Lung microvascular endothelial cell (primary cell): ENCODE measurements at regions not wholly inside any gene's neighbourhood (a gene's known extent, or its start where the extent isn't known, plus 50 kb on each side); places are given as distances from the start of the nearest gene placed in this dataset.

Source experiments
- DNase-seq, 2 donors: peaks; one replicate each; pipeline versions ENCODE4 v3.0.0 to v3.0.0-alpha.2; 2010; ENCODE audit warnings: low read depth in 2 of 2

- DNase-seq: no peak
Measured at GRCh38 chr1:228987736-228988506, 252.6 kb downstream of the RHOU start.

DNA sequence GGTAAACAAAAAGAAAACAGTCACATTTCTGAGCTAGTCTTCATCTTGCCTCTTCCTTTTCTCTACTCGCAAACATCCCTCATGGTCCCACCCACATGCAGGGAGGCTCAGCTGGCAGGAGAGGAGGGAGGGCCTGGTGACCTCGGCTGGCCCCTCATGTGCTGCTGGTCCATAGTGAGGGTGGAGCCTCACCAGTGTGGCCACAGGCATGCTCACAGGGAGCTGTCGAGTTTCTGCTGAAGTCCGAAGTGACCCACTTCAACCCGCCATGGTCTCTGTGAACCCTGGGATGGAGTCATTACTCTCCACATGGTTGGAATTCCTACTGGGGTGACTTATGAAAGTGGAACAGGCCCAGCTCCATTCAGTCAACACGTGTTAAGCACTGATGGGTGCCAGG is 253.4 kb downstream of the RHOU start:
- no peak for DNase-seq

GRCh38 chr1:228989176-228989575 is 253.9 kb downstream of the RHOU start:
- DNase-seq: no peak

GRCh38 chr1:228989676-228989991 is 254.4 kb downstream of the RHOU start:
- DNase-seq: no peak

GRCh38 chr1:228989992-228990827 is 254.9 kb downstream of the RHOU start:
- DNase-seq: peak; percentile 17 to 76

DNA sequence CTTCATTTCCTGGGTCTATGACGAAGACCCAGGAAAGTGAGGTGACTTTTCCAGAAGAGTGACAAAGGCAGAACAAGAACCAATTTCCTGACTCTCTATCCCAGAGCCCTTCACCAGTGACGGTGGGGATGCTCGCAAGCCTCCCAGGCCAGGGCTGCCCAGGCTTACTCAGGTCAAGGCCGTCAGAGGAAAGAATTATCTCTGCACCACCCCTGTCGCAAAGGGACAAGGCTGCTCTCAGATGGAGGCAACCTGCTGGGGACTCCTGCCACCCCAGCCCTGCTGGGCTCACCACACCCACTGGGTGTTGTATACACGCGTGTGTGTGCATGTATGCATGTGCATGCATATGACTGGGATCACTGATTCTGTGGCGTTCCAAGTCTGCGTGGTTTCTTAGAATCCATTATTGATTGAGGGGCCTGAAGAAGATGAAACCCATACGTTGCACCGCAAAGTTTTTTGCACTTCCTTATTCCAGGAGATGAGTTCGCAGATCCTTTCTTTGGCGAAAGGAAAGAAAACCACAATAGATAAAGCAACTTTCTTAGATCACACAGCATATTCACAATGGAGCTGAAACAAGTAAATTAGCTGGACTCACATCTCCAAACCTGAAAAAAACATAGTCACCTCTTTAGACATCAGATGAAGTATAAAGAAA is 255.8 kb downstream of the RHOU start:
- DNase-seq: no peak

DNA sequence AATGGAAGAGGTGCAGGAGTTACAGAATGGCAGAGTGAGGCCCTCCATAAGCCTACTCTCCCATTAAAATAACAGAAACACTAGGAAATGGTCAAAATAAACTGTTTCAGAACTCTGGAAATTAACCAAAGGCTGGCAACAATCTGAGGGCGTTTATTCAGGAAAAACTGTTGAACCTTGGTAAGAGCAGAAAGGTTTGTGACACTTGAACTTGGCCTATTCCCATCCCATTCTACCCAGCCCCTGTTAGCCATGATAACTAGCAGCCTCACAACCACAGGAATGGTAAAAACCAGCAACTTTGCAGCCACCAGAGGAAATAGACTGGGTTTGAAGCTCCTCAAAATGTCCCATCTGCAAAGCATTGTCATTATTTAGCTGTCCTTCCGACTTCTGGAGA is 256.8 kb downstream of the RHOU start:
- DNase-seq: no peak

DNA sequence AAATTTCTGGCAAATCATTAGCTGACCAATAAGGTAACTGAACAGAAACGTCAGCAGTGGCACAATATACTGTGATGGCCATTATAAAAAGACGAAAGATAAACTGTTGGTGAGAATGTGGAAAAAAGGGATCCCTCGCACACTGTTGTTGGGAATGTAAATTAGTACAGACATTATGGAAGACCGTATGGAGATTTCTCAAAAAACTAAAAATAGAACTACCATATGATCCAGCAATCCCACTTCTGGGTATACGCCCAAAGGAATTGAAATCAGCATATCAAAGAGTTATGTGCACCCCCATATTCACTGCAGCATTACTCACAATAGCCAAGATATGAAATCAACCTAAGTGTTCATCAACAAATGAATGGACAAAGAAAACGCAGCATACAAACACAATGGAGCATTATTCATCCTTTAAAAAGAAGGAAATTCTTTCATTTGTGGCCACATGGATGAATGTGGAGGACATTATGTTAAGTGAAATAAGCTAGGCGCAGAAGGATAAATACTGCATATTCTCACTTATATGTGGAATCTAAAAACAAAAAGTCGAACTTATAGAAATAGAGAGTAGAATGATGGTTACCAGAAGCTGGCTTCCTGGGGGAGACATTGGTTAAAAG is 257.7 kb downstream of the RHOU start:
- no peak for DNase-seq

DNA sequence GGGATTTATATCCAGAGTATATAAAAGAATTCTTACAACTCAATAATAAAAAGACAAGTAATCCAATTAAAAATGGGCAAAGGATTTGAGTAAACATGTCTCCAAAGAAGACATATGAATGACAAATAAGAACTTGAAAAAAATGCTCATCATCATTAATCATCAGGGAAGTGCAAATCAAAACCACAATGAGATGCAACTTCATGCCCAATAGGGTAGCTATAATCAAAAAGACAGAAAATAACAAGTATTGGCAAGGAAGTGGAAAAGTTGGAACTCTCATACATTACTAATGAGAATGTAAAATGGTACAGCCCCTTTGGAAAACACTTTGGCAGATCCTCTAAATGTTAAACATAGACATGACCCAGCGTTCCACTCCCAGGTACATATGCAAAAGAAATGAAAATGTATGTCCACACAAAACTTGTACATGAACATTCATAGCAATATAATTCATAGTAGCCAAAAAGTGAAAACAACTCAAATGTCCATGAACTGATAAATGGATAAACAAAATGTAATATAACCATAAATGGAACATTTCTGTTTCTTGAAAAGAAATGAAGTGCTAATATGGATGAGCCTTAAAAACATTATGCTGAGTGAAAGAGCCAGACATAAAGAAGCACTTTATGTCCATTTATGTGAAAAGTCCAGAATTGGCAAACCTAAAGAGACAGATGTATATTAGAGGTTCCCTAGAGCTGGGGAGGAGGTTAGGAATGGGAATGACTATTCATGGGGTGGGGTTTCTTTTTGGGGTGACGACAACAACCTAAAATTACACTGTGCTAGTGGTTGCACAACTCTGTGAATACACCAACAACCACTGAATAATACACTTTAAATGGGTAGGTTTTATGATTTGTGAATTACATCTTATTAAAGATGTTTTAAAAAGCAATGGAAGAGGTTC is 259.7 kb downstream of the RHOU start:
- no peak for DNase-seq

DNA sequence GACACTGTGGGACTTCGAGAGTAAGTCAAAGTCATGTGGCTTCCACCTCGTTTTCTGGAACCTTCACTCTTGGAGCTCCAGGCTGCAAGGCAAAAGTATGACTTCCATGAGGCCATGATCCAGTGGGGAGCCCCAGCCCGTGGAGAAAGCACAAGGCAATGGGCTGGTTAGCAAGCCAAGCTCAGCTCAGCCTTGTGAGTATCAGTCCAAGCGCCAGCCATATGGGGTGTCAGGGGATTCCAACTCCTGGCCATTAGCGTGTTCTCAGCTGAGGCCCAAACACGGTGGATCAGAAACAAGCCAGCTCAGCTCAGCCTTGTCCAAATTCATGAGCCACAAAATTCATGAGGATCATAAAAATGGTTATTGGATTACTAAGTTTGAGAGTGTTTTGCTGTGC is 261.0 kb downstream of the RHOU start:
- DNase-seq: no peak

DNA sequence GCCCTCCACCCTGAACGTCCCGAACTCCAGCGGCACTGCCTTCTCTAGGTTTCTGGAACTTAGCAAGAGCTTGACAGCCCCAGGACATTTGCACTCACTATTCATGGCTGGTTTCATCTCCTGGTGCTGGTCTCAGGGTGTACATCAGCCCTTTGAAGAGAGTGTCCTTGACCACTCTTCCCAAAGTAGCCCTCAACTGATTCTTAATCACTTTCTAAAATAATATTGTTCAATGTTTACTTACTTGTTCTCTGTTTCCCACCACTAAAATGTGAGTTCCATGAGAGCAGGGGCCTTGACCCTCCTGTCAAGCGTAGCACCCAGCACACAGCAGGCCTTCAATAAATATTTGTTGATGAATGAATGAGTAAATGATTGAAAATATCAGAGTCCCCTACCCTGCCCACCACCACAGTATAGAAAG is 262.5 kb downstream of the RHOU start:
- no peak for DNase-seq

GRCh38 chr1:228998179-228998578 is 262.9 kb downstream of the RHOU start:
- DNase-seq: no peak

- DNase-seq: no peak
Measured at GRCh38 chr1:228999446-229000170, 264.3 kb downstream of the RHOU start.

DNA sequence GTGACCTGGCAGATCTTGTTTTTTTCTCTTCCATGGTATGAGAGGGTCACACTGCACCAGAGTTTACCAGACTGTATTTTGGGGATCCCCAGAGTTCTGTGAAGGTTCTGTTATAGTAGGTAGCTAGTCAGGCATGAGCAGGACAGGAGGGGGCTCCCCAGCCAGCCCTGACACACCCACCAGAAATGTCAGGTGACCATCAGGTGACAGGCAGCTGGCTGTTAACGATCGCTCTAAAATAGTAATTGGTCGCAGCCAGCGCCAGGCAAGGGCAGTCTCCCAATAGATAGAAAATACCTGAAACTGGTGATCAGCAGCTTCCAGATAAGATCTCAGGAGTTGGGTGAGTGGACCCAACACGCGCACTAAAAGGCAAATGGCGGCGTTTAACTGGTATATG is 264.9 kb downstream of the RHOU start:
- no peak for DNase-seq

GRCh38 chr1:229001467-229002011 is 266.3 kb downstream of the RHOU start:
- DNase-seq: no peak

- no peak for DNase-seq
Measured at GRCh38 chr1:229002037-229002436, 266.8 kb downstream of the RHOU start.

- DNase-seq: no peak
Measured at GRCh38 chr1:229002451-229002960, 267.2 kb downstream of the RHOU start.

- no peak for DNase-seq
Measured at GRCh38 chr1:229003233-229004031, 267.5 kb upstream of the RAB4A start.
